CD4-positive, alpha-beta T cell treated with Interleukin-12 subunit alpha and Interleukin-12 subunit beta, for 1 hour (primary cell): ENCODE measurements at regions not wholly inside any gene's neighbourhood (a gene's known extent, or its start where the extent isn't known, plus 50 kb on each side); places are given as distances from the start of the nearest gene placed in this dataset.
"Not testable (repeated sequence)": the region's sequence is repeated elsewhere in the genome, so short reads cannot be mapped to it uniquely, and the experiment has no call there.

Experiments
- DNase-seq: peaks from one replicate; pipeline ENCODE4 v3.0.0-alpha.2; 2020

- DNase-seq = not testable (repeated sequence)
Observed at GRCh38 chrY:17827155-17827554, 52.9 kb downstream of the CDY2B start.

GRCh38 chrY:17819700-17820099 lies 60.3 kb downstream of the CDY2B start:
- DNase-seq = not testable (repeated sequence)

GRCh38 chrY:17819025-17819646 lies 60.9 kb downstream of the CDY2B start:
- not testable (repeated sequence) for DNase-seq

- not testable (repeated sequence) for DNase-seq
Observed at GRCh38 chrY:17817076-17818068, 62.6 kb downstream of the CDY2B start.

GRCh38 chrY:17812664-17813063 lies 67.4 kb downstream of the CDY2B start:
- not testable (repeated sequence) for DNase-seq

GRCh38 chrY:17799915-17800314 lies 80.1 kb downstream of the CDY2B start:
- not testable (repeated sequence) for DNase-seq

- not testable (repeated sequence) for DNase-seq
Observed at GRCh38 chrY:17787214-17787613, 92.8 kb downstream of the CDY2B start.

- DNase-seq = not testable (repeated sequence)
Observed at GRCh38 chrY:17766000-17766699, 113.9 kb downstream of the CDY2B start.

- not testable (repeated sequence) for DNase-seq
Observed at GRCh38 chrY:17759213-17759612, 120.8 kb downstream of the CDY2B start.

- DNase-seq = not testable (repeated sequence)
Observed at GRCh38 chrY:17752887-17753497, 127.0 kb downstream of the CDY2B start.

GRCh38 chrY:17739852-17740251 lies 140.2 kb downstream of the CDY2B start:
- DNase-seq = not testable (repeated sequence)

GRCh38 chrY:17729474-17729873 lies 150.5 kb downstream of the CDY2B start:
- not testable (repeated sequence) for DNase-seq

- DNase-seq = not testable (repeated sequence)
Observed at GRCh38 chrY:17716329-17717043, 163.5 kb downstream of the CDY2B start.

GRCh38 chrY:17668037-17668436 lies 212.0 kb downstream of the CDY2B start:
- not testable (repeated sequence) for DNase-seq

GRCh38 chrY:17643052-17643451 lies 237.0 kb downstream of the CDY2B start:
- not testable (repeated sequence) for DNase-seq

GRCh38 chrY:17634484-17634883 lies 245.5 kb downstream of the CDY2B start:
- not testable (repeated sequence) for DNase-seq

GRCh38 chrY:17611256-17611655 lies 268.8 kb downstream of the CDY2B start:
- not testable (repeated sequence) for DNase-seq

- not testable (repeated sequence) for DNase-seq
Observed at GRCh38 chrY:17610649-17611048, 269.4 kb downstream of the CDY2B start.

GRCh38 chrY:17607150-17607549 lies 272.9 kb downstream of the CDY2B start:
- DNase-seq = not testable (repeated sequence)

GRCh38 chrY:17599263-17599662 lies 280.8 kb downstream of the CDY2B start:
- not testable (repeated sequence) for DNase-seq

- DNase-seq = not testable (repeated sequence)
Observed at GRCh38 chrY:17593748-17594147, 286.3 kb downstream of the CDY2B start.
